Testis (tissue), 2 donors: ENCODE measurements at regions not wholly inside any gene's neighbourhood (a gene's known extent, or its start where the extent isn't known, plus 50 kb on each side); places are given as distances from the start of the nearest gene placed in this dataset.
A peak's percentile ranks its signal among the peaks of the same experiment; 100 is the strongest.

Source experiments
- DNase-seq: peaks from one replicate; pipeline ENCODE4 v3.0.0-alpha.2; 2019
- H3K27ac ChIP-seq, 2 donors: fragments of 200-600 bp; sonication (generic); one replicate each; pipeline ENCODE4 v1.5.1; 2019
- H3K27me3 ChIP-seq: fragments of 200-600 bp; sonication (generic); one replicate; pipeline ENCODE4 v1.5.1; 2019
- H3K36me3 ChIP-seq: fragments of 200-600 bp; sonication (generic); one replicate; pipeline ENCODE4 v1.5.1; 2017; ENCODE audit warnings: low read depth; ENCODE audit errors: missing control alignments
- H3K4me1 ChIP-seq: fragments of 200-600 bp; sonication (generic); one replicate; pipeline ENCODE4 v1.5.1; 2019
- H3K4me3 ChIP-seq, 2 donors: fragments of 200-600 bp; sonication (generic); one replicate each; pipeline ENCODE4 v1.5.1; 2017 to 2019
- H3K9me3 ChIP-seq: fragments of 200-600 bp; sonication (generic); one replicate; pipeline ENCODE4 v1.5.1; 2017
- CTCF ChIP-seq, 3 experiments: fragments of 450-650 bp in 2 of 3; fragments of 200-600 bp in 1 of 3; sonication (generic) in 1 of 3; IDR thresholded peaks; one replicate each; pipeline ENCODE4 v1.5.1; 2016 to 2019; ENCODE audit warnings: antibody characterized with exemption in 3 of 3, mild to moderate bottlenecking in 2 of 3, moderate library complexity in 1 of 3
- POLR2A ChIP-seq: fragments of 450-650 bp; IDR thresholded peaks from one replicate; pipeline ENCODE4 v1.6.1; 2017; ENCODE audit warnings: antibody characterized with exemption, mild to moderate bottlenecking, moderate library complexity
- WGBS, 2 donors: methylation state at CpG; one replicate each; pipeline ENCODE4 v1.1.5; 2018; 5-methylcytosine and 5-hydroxymethylcytosine counted together
- intact Hi-C: fragments of 100-400 bp; cut with DNase I; formaldehyde crosslinking; loops from one replicate; pipeline ENCODE4 v1.15.1; 2023; ENCODE audit warnings: low total_unique reads

GRCh38 chr9:84435902-84436301 is 95.3 kb upstream of the SLC28A3 start:
- TF ChIP-seq CTCF (IDR thresholded peaks at IDR 0.05) (no peak), POLR2A (no peak)
- WGBS, 2 donors, result 30 to 48% methylated on average over 6 of the region's 6 CpGs
- intact Hi-C loops, result no loop called here
- peak; percentile 26 for DNase-seq
- Histone ChIP-seq H3K27me3 (no peaks in the 10 kb centered on the region), H3K4me1 (peaks cover 9% of the 10 kb centered on the region), H3K36me3 (no peaks in the 10 kb centered on the region), H3K4me3 (no peak overlapping the region), H3K9me3 (no peaks in the 10 kb centered on the region), H3K27ac (no peak overlapping the region)

GRCh38 chr9:84436386-84437109 is 96.0 kb upstream of the SLC28A3 start:
- intact Hi-C loops, result no loop called here
- peaks cover 9% of the 10 kb centered on the region for H3K4me1 ChIP-seq
- H3K27ac ChIP-seq, result no peak overlapping the region
- no peaks in the 10 kb centered on the region for H3K27me3 ChIP-seq
- H3K4me3 ChIP-seq, result no peak overlapping the region
- WGBS, 2 donors, result 42 to 57% methylated on average over 5 of the region's 5 CpGs
- H3K36me3 ChIP-seq, result no peaks in the 10 kb centered on the region
- DNase-seq, result peak; percentile 30
- no peaks in the 10 kb centered on the region for H3K9me3 ChIP-seq
- no peak for TF ChIP-seq CTCF (IDR thresholded peaks at IDR 0.05)
- TF ChIP-seq POLR2A, result no peak

GRCh38 chr9:84438391-84438790 is 97.8 kb upstream of the SLC28A3 start:
- Histone ChIP-seq H3K4me1 (peaks cover 9% of the 10 kb centered on the region), H3K27ac (no peak overlapping the region), H3K9me3 (no peaks in the 10 kb centered on the region), H3K4me3 (no peak overlapping the region), H3K27me3 (no peaks in the 10 kb centered on the region), H3K36me3 (no peaks in the 10 kb centered on the region)
- intact Hi-C loops, result no loop called here
- WGBS, 2 donors, result 95 to 97% methylated on average over 1 of the region's 1 CpG
- no peak for DNase-seq
- TF ChIP-seq CTCF (IDR thresholded peaks at IDR 0.05) (no peak), POLR2A (no peak)

- Histone ChIP-seq H3K9me3 (no peaks in the 10 kb centered on the region), H3K4me3 (no peak overlapping the region), H3K36me3 (no peaks in the 10 kb centered on the region), H3K4me1 (peaks cover 9% of the 10 kb centered on the region), H3K27me3 (no peaks in the 10 kb centered on the region), H3K27ac (no peak overlapping the region)
- intact Hi-C loops, result no loop called here
- TF ChIP-seq POLR2A (no peak), CTCF (IDR thresholded peaks at IDR 0.05) (no peak)
- DNase-seq, result no peak
- 54 to 58% methylated on average over 3 of the region's 3 CpGs for WGBS, 2 donors
Observed at GRCh38 chr9:84439250-84439649, 98.7 kb upstream of the SLC28A3 start.

- intact Hi-C loops, result no loop called here
- no peak overlapping the region for H3K4me3 ChIP-seq
- WGBS, 2 donors, result 79 to 80% methylated on average over 6 of the region's 6 CpGs
- TF ChIP-seq POLR2A (no peak), CTCF (IDR thresholded peaks at IDR 0.05) (no peak)
- no peaks in the 10 kb centered on the region for H3K9me3 ChIP-seq
- no peak for DNase-seq
- no peaks in the 10 kb centered on the region for H3K36me3 ChIP-seq
- H3K4me1 ChIP-seq, result no peaks in the 10 kb centered on the region
- no peak overlapping the region for H3K27ac ChIP-seq
- no peaks in the 10 kb centered on the region for H3K27me3 ChIP-seq
Observed at GRCh38 chr9:84442712-84443111, 102.2 kb upstream of the SLC28A3 start.
